ENCODE measurements at regions not wholly inside any gene's neighbourhood (a gene's known extent, or its start where the extent isn't known, plus 50 kb on each side); places are given as distances from the start of the nearest gene placed in this dataset.

DNA sequence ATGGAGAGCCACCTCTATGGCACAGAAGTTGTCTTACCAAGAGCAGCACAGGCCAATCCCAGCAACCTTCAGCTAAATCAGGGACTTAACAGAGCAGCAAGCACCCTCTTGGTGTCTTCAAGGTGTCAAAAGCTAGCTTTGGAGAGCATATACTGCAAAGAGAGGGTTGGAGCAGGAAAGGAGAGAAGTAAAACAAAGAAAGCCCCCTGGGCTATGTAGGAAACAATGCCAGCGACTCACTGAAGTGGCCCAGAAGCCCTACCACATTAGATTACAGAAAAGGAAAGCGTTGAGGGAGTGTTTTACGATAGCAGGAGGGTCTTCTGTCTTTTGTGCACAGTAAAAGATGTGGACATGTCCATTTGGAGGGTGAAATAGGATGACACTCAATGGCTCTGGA lies 233.4 kb downstream of the MREG start:
- DNase-seq: no peak

DNA sequence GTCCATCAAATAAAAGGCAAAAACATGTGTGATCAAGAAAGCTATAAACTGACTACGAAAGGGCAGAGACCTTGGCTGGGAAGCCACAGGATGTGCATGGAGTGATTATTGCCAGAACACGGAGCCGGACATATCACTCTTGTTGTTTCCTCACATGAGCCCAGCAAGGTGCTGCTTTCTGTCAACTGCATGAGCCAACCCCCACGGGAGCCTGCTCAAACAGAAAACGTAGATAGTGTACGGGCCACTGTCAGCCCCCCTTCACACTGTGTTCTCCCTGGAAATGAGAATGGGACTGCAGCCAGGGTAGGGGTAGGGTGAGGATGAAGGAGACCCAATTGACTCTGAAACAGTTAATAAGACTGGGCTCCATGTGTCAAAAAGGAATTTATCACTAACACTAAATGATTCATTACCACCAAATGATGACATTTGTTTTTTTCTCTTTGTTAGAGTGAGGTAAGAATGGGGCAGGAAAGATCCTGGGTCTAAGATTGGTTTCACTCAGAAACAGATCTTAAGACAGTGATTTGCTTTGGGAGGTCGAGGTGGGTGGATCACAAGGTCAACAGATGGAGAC lies 235.8 kb downstream of the MREG start:
- Histone ChIP-seq H3K4me3 (ENCODE audit: low read length in 3 of 3) (no peak overlapping the region), H3K9me3 (ENCODE audit: control insufficient read depth in 2 of 3, insufficient read depth in 1 of 3, low read length in 3 of 3) (no peaks in the 10 kb centered on the region), H3K4me1 (ENCODE audit: control insufficient read depth in 2 of 3, insufficient read depth in 2 of 3, low read depth in 1 of 3, low read length in 3 of 3) (no peaks in the 10 kb centered on the region), H3K36me3 (ENCODE audit: control insufficient read depth in 2 of 3, insufficient read depth in 3 of 3, low read length in 3 of 3) (no peaks in the 10 kb centered on the region), H3K9ac (ENCODE audit: low read length in 3 of 3) (no peak overlapping the region), H3K27me3 (ENCODE audit: control insufficient read depth, insufficient read depth, low read length) (no peaks in the 10 kb centered on the region), H3K27ac (ENCODE audit: low read depth in 2 of 2, low read length in 2 of 2) (no peak overlapping the region)
- intact Hi-C loops (cut with DNase I): no loop called here
- FAIRE-seq (no peak), DNase-seq (no peak)
- TF ChIP-seq, protein P1, sequence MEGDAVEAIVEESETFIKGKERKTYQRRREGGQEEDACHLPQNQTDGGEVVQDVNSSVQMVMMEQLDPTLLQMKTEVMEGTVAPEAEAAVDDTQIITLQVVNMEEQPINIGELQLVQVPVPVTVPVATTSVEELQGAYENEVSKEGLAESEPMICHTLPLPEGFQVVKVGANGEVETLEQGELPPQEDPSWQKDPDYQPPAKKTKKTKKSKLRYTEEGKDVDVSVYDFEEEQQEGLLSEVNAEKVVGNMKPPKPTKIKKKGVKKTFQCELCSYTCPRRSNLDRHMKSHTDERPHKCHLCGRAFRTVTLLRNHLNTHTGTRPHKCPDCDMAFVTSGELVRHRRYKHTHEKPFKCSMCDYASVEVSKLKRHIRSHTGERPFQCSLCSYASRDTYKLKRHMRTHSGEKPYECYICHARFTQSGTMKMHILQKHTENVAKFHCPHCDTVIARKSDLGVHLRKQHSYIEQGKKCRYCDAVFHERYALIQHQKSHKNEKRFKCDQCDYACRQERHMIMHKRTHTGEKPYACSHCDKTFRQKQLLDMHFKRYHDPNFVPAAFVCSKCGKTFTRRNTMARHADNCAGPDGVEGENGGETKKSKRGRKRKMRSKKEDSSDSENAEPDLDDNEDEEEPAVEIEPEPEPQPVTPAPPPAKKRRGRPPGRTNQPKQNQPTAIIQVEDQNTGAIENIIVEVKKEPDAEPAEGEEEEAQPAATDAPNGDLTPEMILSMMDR (IDR thresholded peaks at IDR 0.05; ENCODE audit: borderline replicate concordance, extremely low read depth, insufficient read depth): no peak

More for the DNA sequence above, 233.4 kb downstream of the MREG start:
- Histone ChIP-seq H3K9ac (ENCODE audit: low read length in 3 of 3) (no peak overlapping the region), H3K4me1 (ENCODE audit: control insufficient read depth in 2 of 3, insufficient read depth in 2 of 3, low read depth in 1 of 3, low read length in 3 of 3) (peaks cover 0 to 3% (median 0%) of the 10 kb centered on the region in 3 donors), H3K27ac (ENCODE audit: low read depth in 2 of 2, low read length in 2 of 2) (no peak overlapping the region), H3K27me3 (ENCODE audit: control insufficient read depth, insufficient read depth, low read length) (no peaks in the 10 kb centered on the region), H3K36me3 (ENCODE audit: control insufficient read depth in 2 of 3, insufficient read depth in 3 of 3, low read length in 3 of 3) (no peaks in the 10 kb centered on the region), H3K9me3 (ENCODE audit: control insufficient read depth in 2 of 3, insufficient read depth in 1 of 3, low read length in 3 of 3) (no peaks in the 10 kb centered on the region), H3K4me3 (ENCODE audit: low read length in 3 of 3) (no peak overlapping the region)
- TF ChIP-seq, protein P1 (IDR thresholded peaks at IDR 0.05; ENCODE audit: borderline replicate concordance, extremely low read depth, insufficient read depth): no peak
- FAIRE-seq: no peak
- intact Hi-C loops (cut with DNase I): no loop called here

DNA sequence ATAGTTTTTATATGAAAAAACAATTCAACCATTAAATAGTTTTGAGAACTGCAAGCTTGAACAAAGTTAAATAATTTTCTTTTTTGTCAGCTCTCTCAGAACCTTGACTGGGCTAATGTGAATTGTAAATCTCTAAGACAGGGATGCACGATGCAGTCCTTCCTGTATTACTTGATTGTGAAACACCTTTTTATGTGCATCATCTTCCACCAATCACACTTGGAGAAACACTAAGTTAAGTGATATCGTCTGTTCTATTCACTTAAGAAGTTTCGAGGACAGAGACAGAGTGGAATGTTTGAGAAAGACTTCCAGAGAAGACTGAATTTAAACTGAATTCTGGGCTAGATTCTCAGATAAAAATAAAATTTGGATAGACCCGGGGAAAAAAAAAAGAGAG lies 238.2 kb downstream of the MREG start:
- intact Hi-C loops (cut with DNase I): no loop called here
- no peak for FAIRE-seq

More for the DNA sequence above, 238.2 kb downstream of the MREG start:
- no peak overlapping the region for H3K27ac ChIP-seq (ENCODE audit: low read depth in 2 of 2, low read length in 2 of 2)
- no peaks in the 10 kb centered on the region for H3K9me3 ChIP-seq (ENCODE audit: control insufficient read depth in 2 of 3, insufficient read depth in 1 of 3, low read length in 3 of 3)
- TF ChIP-seq, protein P1 (IDR thresholded peaks at IDR 0.05; ENCODE audit: borderline replicate concordance, extremely low read depth, insufficient read depth): no peak
- no peak overlapping the region for H3K9ac ChIP-seq (ENCODE audit: low read length in 3 of 3)
- no peaks in the 10 kb centered on the region for H3K27me3 ChIP-seq (ENCODE audit: control insufficient read depth, insufficient read depth, low read length)
- H3K4me1 ChIP-seq (ENCODE audit: control insufficient read depth in 2 of 3, insufficient read depth in 2 of 3, low read depth in 1 of 3, low read length in 3 of 3): no peaks in the 10 kb centered on the region
- no peaks in the 10 kb centered on the region for H3K36me3 ChIP-seq (ENCODE audit: control insufficient read depth in 2 of 3, insufficient read depth in 3 of 3, low read length in 3 of 3)
- DNase-seq: no peak
- H3K4me3 ChIP-seq (ENCODE audit: low read length in 3 of 3): no peak overlapping the region
